Fibroblast of skin of right biceps (primary cell): ENCODE measurements at regions not wholly inside any gene's neighbourhood (a gene's known extent, or its start where the extent isn't known, plus 50 kb on each side); places are given as distances from the start of the nearest gene placed in this dataset.
"Not testable (repeated sequence)": the region's sequence is repeated elsewhere in the genome, so short reads cannot be mapped to it uniquely, and the experiment has no call there.

ENCODE experiments used
- DNase-seq: peaks from one replicate; pipeline ENCODE4 v3.0.0-alpha.2; 2013

GRCh38 chr2:4053769-4054493 is 350.6 kb downstream of the DCDC2C start:
- DNase-seq = no peak

GRCh38 chr2:4066217-4066616 is 362.8 kb downstream of the DCDC2C start:
- no peak for DNase-seq

- DNase-seq = no peak
These were observed 369.7 kb downstream of the DCDC2C start for GRCh38 chr2:4073026-4073569.

- no peak for DNase-seq
These were observed 373.6 kb downstream of the DCDC2C start for GRCh38 chr2:4077017-4077416.

GRCh38 chr2:4085186-4085585 is 381.8 kb downstream of the DCDC2C start:
- no peak for DNase-seq

- DNase-seq = no peak
These were observed 387.6 kb downstream of the DCDC2C start for GRCh38 chr2:4090668-4091630.

GRCh38 chr2:4091869-4092268 is 388.5 kb downstream of the DCDC2C start:
- no peak for DNase-seq

- DNase-seq = no peak
These were observed 391.4 kb downstream of the DCDC2C start for GRCh38 chr2:4094743-4095142.

- DNase-seq = no peak
These were observed 393.8 kb downstream of the DCDC2C start for GRCh38 chr2:4096978-4097766.

- DNase-seq = no peak
These were observed 394.8 kb downstream of the DCDC2C start for GRCh38 chr2:4098137-4098536.

- DNase-seq = no peak
These were observed 398.6 kb downstream of the DCDC2C start for GRCh38 chr2:4101936-4102335.

- DNase-seq = no peak
These were observed 403.8 kb downstream of the DCDC2C start for GRCh38 chr2:4107179-4107578.

GRCh38 chr2:4110273-4110672 is 406.9 kb downstream of the DCDC2C start:
- no peak for DNase-seq

GRCh38 chr2:4115435-4115834 is 412.1 kb downstream of the DCDC2C start:
- not testable (repeated sequence) for DNase-seq

GRCh38 chr2:4122726-4123125 is 419.4 kb downstream of the DCDC2C start:
- DNase-seq = no peak

- no peak for DNase-seq
These were observed 427.3 kb downstream of the DCDC2C start for GRCh38 chr2:4130651-4131050.

- no peak for DNase-seq
These were observed 431.5 kb downstream of the DCDC2C start for GRCh38 chr2:4134551-4135550.

- no peak for DNase-seq
These were observed 432.4 kb downstream of the DCDC2C start for GRCh38 chr2:4135765-4136164.

GRCh38 chr2:4139316-4139715 is 435.9 kb downstream of the DCDC2C start:
- DNase-seq = no peak

GRCh38 chr2:4139731-4140130 is 436.4 kb downstream of the DCDC2C start:
- no peak for DNase-seq

- no peak for DNase-seq
These were observed 437.1 kb downstream of the DCDC2C start for GRCh38 chr2:4140281-4140970.
